ENCODE measurements at regions not wholly inside any gene's neighbourhood (a gene's known extent, or its start where the extent isn't known, plus 50 kb on each side); places are given as distances from the start of the nearest gene placed in this dataset.

GRCh38 chr3:46097691-46098241, 70.5 kb upstream of the XCR1 start:
- Histone ChIP-seq H2BK12ac (ENCODE audit: low read length) (no peak overlapping the region), H3K9me3 (replicated peaks in 1 of 2; ENCODE audit: control insufficient read depth in 2 of 2, insufficient read depth in 1 of 2, low read depth in 1 of 2, low read length in 2 of 2) (peaks cover 0 to 2% of the 10 kb centered on the region in 2 donors), H3K27ac (replicated peaks; ENCODE audit: low read length) (no peak overlapping the region), H2BK5ac (ENCODE audit: low read length) (no peak overlapping the region), H2AK5ac (ENCODE audit: low read depth, low read length) (no peak overlapping the region), H2AFZ (ENCODE audit: low read length) (no peak overlapping the region), H3K79me1 (ENCODE audit: low read depth, low read length) (no peaks in the 10 kb centered on the region), H3K36me3 (replicated peaks in 1 of 2; ENCODE audit: control insufficient read depth in 2 of 2, insufficient read depth in 2 of 2, low read length in 2 of 2) (no peaks in the 10 kb centered on the region), H3K4me3 (ENCODE audit: low read length in 2 of 2) (no peak overlapping the region), H3K23ac (ENCODE audit: low read depth, low read length, poor library complexity) (no peak overlapping the region), H3K18ac (ENCODE audit: low read length) (no peak overlapping the region), H4K91ac (ENCODE audit: low read depth, low read length, poor library complexity) (no peak overlapping the region), H3K4me2 (ENCODE audit: insufficient read depth, low read length, poor library complexity, severe bottlenecking) (no peak overlapping the region), H2BK120ac (ENCODE audit: low read depth, low read length) (no peak overlapping the region), H3K4me1 (ENCODE audit: control insufficient read depth in 2 of 2, insufficient read depth in 1 of 2, low read depth in 1 of 2, low read length in 2 of 2) (no peaks in the 10 kb centered on the region), H4K8ac (ENCODE audit: low read depth, low read length) (no peak overlapping the region), H3K4ac (ENCODE audit: low read length) (no peak overlapping the region), H3K27me3 (ENCODE audit: control insufficient read depth in 3 of 3, insufficient read depth in 3 of 3, low read depth in 1 of 3, low read length in 3 of 3) (no peaks in the 10 kb centered on the region), H3K9ac (ENCODE audit: low read depth, low read length, poor library complexity) (no peak overlapping the region), H2BK15ac (ENCODE audit: low read length) (no peak overlapping the region), H3K14ac (ENCODE audit: low read length) (no peak overlapping the region)
- WGBS, 2 donors (ENCODE audit: extremely low coverage in 2 of 2, insufficient read length in 2 of 2, insufficient replicate concordance in 1 of 2), result no CpG with 5 or more reads among the region's 6 CpGs
- DNase-seq (ENCODE audit: low spot score), result no peak

GRCh38 chr3:46096781-46097180, 69.5 kb upstream of the XCR1 start:
- H4K91ac ChIP-seq (ENCODE audit: low read depth, low read length, poor library complexity), result no peak overlapping the region
- no peak overlapping the region for H3K9ac ChIP-seq (ENCODE audit: low read depth, low read length, poor library complexity)
- H3K18ac ChIP-seq (ENCODE audit: low read length), result no peak overlapping the region
- no peaks in the 10 kb centered on the region for H3K4me1 ChIP-seq (ENCODE audit: control insufficient read depth in 2 of 2, insufficient read depth in 1 of 2, low read depth in 1 of 2, low read length in 2 of 2)
- H2BK5ac ChIP-seq (ENCODE audit: low read length), result no peak overlapping the region
- no peaks in the 10 kb centered on the region for H3K79me1 ChIP-seq (ENCODE audit: low read depth, low read length)
- no peak overlapping the region for H2BK12ac ChIP-seq (ENCODE audit: low read length)
- no peak overlapping the region for H3K27ac ChIP-seq (replicated peaks; ENCODE audit: low read length)
- no peak overlapping the region for H2AFZ ChIP-seq (ENCODE audit: low read length)
- no CpG with 5 or more reads among the region's 5 CpGs for WGBS, 2 donors (ENCODE audit: extremely low coverage in 2 of 2, insufficient read length in 2 of 2, insufficient replicate concordance in 1 of 2)
- DNase-seq (ENCODE audit: low spot score), result no peak
- H2AK5ac ChIP-seq (ENCODE audit: low read depth, low read length), result no peak overlapping the region
- no peak overlapping the region for H3K14ac ChIP-seq (ENCODE audit: low read length)
- no peak overlapping the region for H2BK120ac ChIP-seq (ENCODE audit: low read depth, low read length)
- no peak overlapping the region for H2BK15ac ChIP-seq (ENCODE audit: low read length)
- H3K36me3 ChIP-seq (replicated peaks in 1 of 2; ENCODE audit: control insufficient read depth in 2 of 2, insufficient read depth in 2 of 2, low read length in 2 of 2), result no peaks in the 10 kb centered on the region
- no peak overlapping the region for H3K4me3 ChIP-seq (ENCODE audit: low read length in 2 of 2)
- no peak overlapping the region for H3K4me2 ChIP-seq (ENCODE audit: insufficient read depth, low read length, poor library complexity, severe bottlenecking)
- peaks cover 0 to 2% of the 10 kb centered on the region in 2 donors for H3K9me3 ChIP-seq (replicated peaks in 1 of 2; ENCODE audit: control insufficient read depth in 2 of 2, insufficient read depth in 1 of 2, low read depth in 1 of 2, low read length in 2 of 2)
- no peak overlapping the region for H3K4ac ChIP-seq (ENCODE audit: low read length)
- H3K27me3 ChIP-seq (ENCODE audit: control insufficient read depth in 3 of 3, insufficient read depth in 3 of 3, low read depth in 1 of 3, low read length in 3 of 3), result no peaks in the 10 kb centered on the region
- no peak overlapping the region for H3K23ac ChIP-seq (ENCODE audit: low read depth, low read length, poor library complexity)
- no peak overlapping the region for H4K8ac ChIP-seq (ENCODE audit: low read depth, low read length)

DNA sequence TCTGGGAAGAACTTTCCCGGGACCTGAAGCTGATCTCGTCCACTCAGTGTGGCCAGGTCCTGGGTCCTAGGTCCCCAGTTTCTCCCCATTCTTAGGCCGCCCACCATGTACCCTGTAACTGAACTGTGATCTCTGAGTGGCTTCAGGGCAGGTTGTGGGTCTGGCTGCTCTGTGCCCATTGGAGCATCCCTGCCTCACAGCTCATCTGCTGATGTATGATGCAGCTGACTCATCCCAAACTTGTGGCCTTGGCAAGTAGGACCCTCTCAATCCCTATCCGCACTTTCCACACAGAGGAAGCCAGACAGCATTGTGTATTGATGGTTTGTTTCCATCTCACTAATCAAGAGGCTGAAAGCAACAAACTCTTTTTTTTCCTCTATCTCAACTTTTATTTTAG, 69.1 kb upstream of the XCR1 start:
- Histone ChIP-seq H2AFZ (ENCODE audit: low read length) (no peak overlapping the region), H3K14ac (ENCODE audit: low read length) (no peak overlapping the region), H4K8ac (ENCODE audit: low read depth, low read length) (no peak overlapping the region), H3K4me1 (ENCODE audit: control insufficient read depth in 2 of 2, insufficient read depth in 1 of 2, low read depth in 1 of 2, low read length in 2 of 2) (no peaks in the 10 kb centered on the region), H3K27me3 (ENCODE audit: control insufficient read depth in 3 of 3, insufficient read depth in 3 of 3, low read depth in 1 of 3, low read length in 3 of 3) (no peaks in the 10 kb centered on the region), H4K91ac (ENCODE audit: low read depth, low read length, poor library complexity) (no peak overlapping the region), H2BK120ac (ENCODE audit: low read depth, low read length) (no peak overlapping the region), H2BK15ac (ENCODE audit: low read length) (no peak overlapping the region), H2AK5ac (ENCODE audit: low read depth, low read length) (no peak overlapping the region), H3K4me3 (ENCODE audit: low read length in 2 of 2) (no peak overlapping the region), H3K79me1 (ENCODE audit: low read depth, low read length) (no peaks in the 10 kb centered on the region), H2BK12ac (ENCODE audit: low read length) (no peak overlapping the region), H3K4ac (ENCODE audit: low read length) (no peak overlapping the region), H3K23ac (ENCODE audit: low read depth, low read length, poor library complexity) (no peak overlapping the region), H3K9me3 (replicated peaks in 1 of 2; ENCODE audit: control insufficient read depth in 2 of 2, insufficient read depth in 1 of 2, low read depth in 1 of 2, low read length in 2 of 2) (peaks cover 0 to 2% of the 10 kb centered on the region in 2 donors), H2BK5ac (ENCODE audit: low read length) (no peak overlapping the region), H3K9ac (ENCODE audit: low read depth, low read length, poor library complexity) (no peak overlapping the region), H3K36me3 (replicated peaks in 1 of 2; ENCODE audit: control insufficient read depth in 2 of 2, insufficient read depth in 2 of 2, low read length in 2 of 2) (no peaks in the 10 kb centered on the region), H3K27ac (replicated peaks; ENCODE audit: low read length) (no peak overlapping the region), H3K4me2 (ENCODE audit: insufficient read depth, low read length, poor library complexity, severe bottlenecking) (no peak overlapping the region), H3K18ac (ENCODE audit: low read length) (no peak overlapping the region)
- DNase-seq (ENCODE audit: low spot score), result no peak
- no CpG with 5 or more reads among the region's 4 CpGs for WGBS, 2 donors (ENCODE audit: extremely low coverage in 2 of 2, insufficient read length in 2 of 2, insufficient replicate concordance in 1 of 2)

- no peaks in the 10 kb centered on the region for H3K4me1 ChIP-seq (ENCODE audit: control insufficient read depth in 2 of 2, insufficient read depth in 1 of 2, low read depth in 1 of 2, low read length in 2 of 2)
- DNase-seq (ENCODE audit: low spot score), result no peak
- H3K4ac ChIP-seq (ENCODE audit: low read length), result no peak overlapping the region
- no peak overlapping the region for H3K4me2 ChIP-seq (ENCODE audit: insufficient read depth, low read length, poor library complexity, severe bottlenecking)
- H2AFZ ChIP-seq (ENCODE audit: low read length), result no peak overlapping the region
- no peak overlapping the region for H3K4me3 ChIP-seq (ENCODE audit: low read length in 2 of 2)
- H3K9me3 ChIP-seq (replicated peaks in 1 of 2; ENCODE audit: control insufficient read depth in 2 of 2, insufficient read depth in 1 of 2, low read depth in 1 of 2, low read length in 2 of 2), result peaks cover 0 to 2% of the 10 kb centered on the region in 2 donors
- H4K91ac ChIP-seq (ENCODE audit: low read depth, low read length, poor library complexity), result no peak overlapping the region
- H2AK5ac ChIP-seq (ENCODE audit: low read depth, low read length), result no peak overlapping the region
- no CpG with 5 or more reads among the region's 5 CpGs for WGBS, 2 donors (ENCODE audit: extremely low coverage in 2 of 2, insufficient read length in 2 of 2, insufficient replicate concordance in 1 of 2)
- H3K79me1 ChIP-seq (ENCODE audit: low read depth, low read length), result no peaks in the 10 kb centered on the region
- no peaks in the 10 kb centered on the region for H3K36me3 ChIP-seq (replicated peaks in 1 of 2; ENCODE audit: control insufficient read depth in 2 of 2, insufficient read depth in 2 of 2, low read length in 2 of 2)
- H3K18ac ChIP-seq (ENCODE audit: low read length), result no peak overlapping the region
- H4K8ac ChIP-seq (ENCODE audit: low read depth, low read length), result no peak overlapping the region
- no peak overlapping the region for H3K9ac ChIP-seq (ENCODE audit: low read depth, low read length, poor library complexity)
- no peak overlapping the region for H2BK5ac ChIP-seq (ENCODE audit: low read length)
- no peak overlapping the region for H2BK15ac ChIP-seq (ENCODE audit: low read length)
- no peak overlapping the region for H2BK12ac ChIP-seq (ENCODE audit: low read length)
- no peak overlapping the region for H3K27ac ChIP-seq (replicated peaks; ENCODE audit: low read length)
- no peak overlapping the region for H3K14ac ChIP-seq (ENCODE audit: low read length)
- H3K23ac ChIP-seq (ENCODE audit: low read depth, low read length, poor library complexity), result no peak overlapping the region
- H2BK120ac ChIP-seq (ENCODE audit: low read depth, low read length), result no peak overlapping the region
- H3K27me3 ChIP-seq (ENCODE audit: control insufficient read depth in 3 of 3, insufficient read depth in 3 of 3, low read depth in 1 of 3, low read length in 3 of 3), result no peaks in the 10 kb centered on the region
Observed at GRCh38 chr3:46095307-46095706, 68.0 kb upstream of the XCR1 start.
